GM23338 (cell line): ENCODE measurements at regions not wholly inside any gene's neighbourhood (a gene's known extent, or its start where the extent isn't known, plus 50 kb on each side); places are given as distances from the start of the nearest gene placed in this dataset.

ENCODE experiments used
- CREB1 ChIP-seq: fragments of 250-450 bp; sonication (Bioruptor Pico); IDR thresholded peaks from 2 replicates; pipeline ENCODE4 v1.5.0; 2020; ENCODE audit warnings: low read depth, mild to moderate bottlenecking, moderate library complexity
- CTCF ChIP-seq, 2 experiments: fragments of 200-600 bp in 1 of 2; sonication (generic) in 1 of 2; conservative IDR thresholded peaks; 2 replicates each; pipeline versions ENCODE4 v1.5.1 to v1.6.1; 2016 to 2017; ENCODE audit warnings: antibody characterized with exemption in 2 of 2, low read depth in 2 of 2, mild to moderate bottlenecking in 2 of 2, moderate library complexity in 1 of 2
- ETS1 ChIP-seq: IDR thresholded peaks from 2 replicates; pipeline ENCODE4 v1.6.1; 2016; ENCODE audit warnings: antibody characterized with exemption
- EZH2 ChIP-seq: fragments of 200-600 bp; sonication (generic); IDR thresholded peaks from one replicate; pipeline ENCODE4 v1.8.0; 2017; ENCODE audit warnings: antibody characterized with exemption, mild to moderate bottlenecking, low read depth; ENCODE audit not compliant: unreplicated experiment
- EZH2phosphoT487 ChIP-seq: fragments of 200-600 bp; sonication (generic); IDR thresholded peaks from one replicate; pipeline ENCODE4 v1.8.1; 2018; ENCODE audit warnings: antibody characterized with exemption; ENCODE audit not compliant: unreplicated experiment
- JUNB ChIP-seq: IDR thresholded peaks from one replicate; pipeline ENCODE4 v1.6.1; 2016; ENCODE audit warnings: antibody characterized with exemption; ENCODE audit not compliant: unreplicated experiment
- NANOG ChIP-seq: IDR thresholded peaks from 2 replicates; pipeline ENCODE4 v1.6.1; 2016; ENCODE audit warnings: antibody characterized with exemption, borderline replicate concordance
- POLR2AphosphoS5 ChIP-seq: IDR thresholded peaks from 2 replicates; pipeline ENCODE4 v1.6.1; 2016; ENCODE audit warnings: antibody characterized with exemption, low read depth
- REST ChIP-seq: IDR thresholded peaks from one replicate; pipeline ENCODE4 v1.6.1; 2018; ENCODE audit warnings: antibody characterized with exemption; ENCODE audit not compliant: unreplicated experiment
- ZNF114 ChIP-seq: fragments of 250-450 bp; sonication (Bioruptor Pico); IDR thresholded peaks from 2 replicates; pipeline ENCODE4 v1.5.0; 2020; ENCODE audit warnings: mild to moderate bottlenecking, moderate library complexity

- TF ChIP-seq ETS1 (no peak), CTCF (conservative IDR thresholded peaks at IDR 0.05; ENCODE audit: low read depth in 2 of 2) (no peak), POLR2AphosphoS5 (no peak), REST (no peak), JUNB (no peak), CREB1 (CRISPR knock-in tag) (no peak), EZH2 (no peak), EZH2phosphoT487 (no peak), NANOG (no peak), ZNF114 (CRISPR knock-in tag) (no peak)
These were observed 74.6 kb downstream of the PABPC4L start for GRCh38 chr4:134126955-134127354.
